ENCODE measurements at regions not wholly inside any gene's neighbourhood (a gene's known extent, or its start where the extent isn't known, plus 50 kb on each side); places are given as distances from the start of the nearest gene placed in this dataset.
"Not testable (repeated sequence)": the region's sequence is repeated elsewhere in the genome, so short reads cannot be mapped to it uniquely, and the experiment has no call there.

GRCh38 chr21:39000496-39000895 is 182.8 kb downstream of the PSMG1 start:
- DNase-seq (ENCODE audit: low read depth, low spot score) = no peak

DNA sequence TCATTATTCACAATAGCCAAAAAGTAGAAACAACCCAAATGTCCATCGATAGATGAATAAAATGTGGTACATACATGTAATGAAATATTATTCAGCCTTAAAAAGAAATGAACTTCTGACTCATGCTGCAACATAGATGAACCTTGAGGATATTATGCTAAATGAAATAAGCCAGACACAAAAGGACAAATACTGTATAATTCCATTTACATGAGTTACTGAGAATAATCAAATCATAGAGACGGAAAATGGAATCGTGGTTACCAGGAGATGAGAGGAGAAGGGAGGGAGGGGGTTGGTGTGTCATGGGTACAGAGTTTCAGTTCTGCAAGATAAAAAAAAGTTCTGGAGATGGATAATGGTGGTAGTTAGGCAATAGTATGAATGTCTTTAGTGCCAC is 184.1 kb downstream of the PSMG1 start:
- DNase-seq (ENCODE audit: low read depth, low spot score) = no peak

GRCh38 chr21:38998281-38998680 is 185.0 kb downstream of the PSMG1 start:
- DNase-seq (ENCODE audit: low read depth, low spot score) = not testable (repeated sequence)

- DNase-seq (ENCODE audit: low read depth, low spot score) = not testable (repeated sequence)
Observed at GRCh38 chr21:38997843-38998175, 185.4 kb downstream of the PSMG1 start.

DNA sequence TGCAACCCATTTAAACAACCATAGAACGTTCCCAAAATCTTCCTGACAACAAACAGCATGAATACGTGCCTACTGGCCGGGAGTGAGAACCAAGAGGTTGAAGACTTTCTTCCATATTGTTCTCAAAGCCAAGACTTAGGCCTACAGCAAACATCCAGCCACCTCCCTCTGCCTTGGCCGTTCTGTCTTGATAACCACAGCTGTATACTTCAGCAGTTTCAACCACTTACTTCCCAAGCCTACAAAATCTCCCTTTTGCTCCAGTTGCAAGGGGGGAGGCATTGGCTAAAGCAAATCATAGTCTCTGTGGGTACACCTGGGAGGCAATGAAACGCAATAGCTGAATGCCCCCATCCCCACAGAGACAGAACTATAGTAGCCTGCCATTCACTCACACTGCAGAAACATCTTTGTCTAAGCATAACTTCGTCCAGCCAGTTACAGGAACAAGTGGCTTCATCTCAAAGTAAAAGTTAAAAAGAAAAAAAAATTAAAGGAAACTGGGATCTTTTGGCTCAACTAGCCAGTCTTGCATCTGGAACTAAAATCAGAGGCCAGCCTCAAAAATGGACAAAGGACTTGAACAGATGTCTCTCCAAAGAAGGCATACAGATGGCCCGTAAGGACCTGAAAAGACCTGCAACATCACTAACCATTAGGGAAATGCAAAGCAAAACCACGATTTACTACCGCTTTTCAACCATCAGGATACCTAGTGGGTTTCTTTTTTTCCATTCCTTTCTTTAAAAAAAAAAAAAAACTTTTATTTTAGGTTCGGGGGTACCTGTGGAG is 186.0 kb downstream of the PSMG1 start:
- DNase-seq (ENCODE audit: low read depth, low spot score) = no peak

DNA sequence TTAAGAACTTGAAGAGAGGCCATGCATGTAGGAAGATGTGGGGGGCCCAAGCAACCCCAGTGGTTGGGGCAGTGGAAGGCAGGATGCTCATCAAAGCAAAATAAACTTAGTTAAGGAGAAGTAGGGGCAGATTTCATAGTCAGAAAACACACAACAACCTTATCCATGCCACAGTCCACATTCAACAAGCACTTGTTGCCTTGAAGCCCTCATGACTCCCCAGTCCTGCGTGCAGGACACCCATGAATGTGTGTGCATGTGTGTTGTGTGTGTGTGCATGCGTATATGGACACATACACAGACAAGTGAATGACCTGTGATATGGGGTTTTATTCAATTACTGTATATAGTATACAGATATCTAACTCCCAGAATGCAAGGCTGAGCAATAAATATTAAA is 186.9 kb downstream of the PSMG1 start:
- DNase-seq (ENCODE audit: low read depth, low spot score) = no peak

GRCh38 chr21:38995731-38996130 is 187.5 kb downstream of the PSMG1 start:
- DNase-seq (ENCODE audit: low read depth, low spot score) = no peak

GRCh38 chr21:38995071-38995669 is 188.1 kb downstream of the PSMG1 start:
- no peak for DNase-seq (ENCODE audit: low read depth, low spot score)

GRCh38 chr21:38994042-38994441 is 188.3 kb downstream of the ETS2 start:
- no peak for DNase-seq (ENCODE audit: low read depth, low spot score)

DNA sequence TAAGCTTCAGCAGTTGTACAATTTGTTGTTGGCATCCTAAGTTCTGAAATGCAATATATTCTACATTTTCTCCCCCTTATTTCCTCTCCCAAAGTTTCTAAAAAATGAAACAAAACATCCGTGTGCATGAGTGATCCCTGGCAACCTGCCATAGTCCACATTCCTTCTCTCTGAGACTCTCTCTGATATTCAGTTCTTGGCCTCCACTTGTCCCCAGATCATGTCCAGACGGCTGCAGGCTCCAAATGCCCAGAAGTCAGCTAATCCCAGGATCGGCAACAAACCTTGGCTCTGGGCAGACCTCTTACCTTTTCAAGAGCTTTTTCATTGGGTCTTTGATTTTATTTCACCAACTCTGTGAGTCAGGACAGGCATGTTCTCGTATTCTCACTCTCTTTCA is 187.8 kb downstream of the ETS2 start:
- DNase-seq (ENCODE audit: low read depth, low spot score) = no peak

- no peak for DNase-seq (ENCODE audit: low read depth, low spot score)
Observed at GRCh38 chr21:38992737-38993136, 187.0 kb downstream of the ETS2 start.

GRCh38 chr21:38990424-38990794 is 184.7 kb downstream of the ETS2 start:
- peak; percentile 83 for DNase-seq (ENCODE audit: low read depth, low spot score)

DNA sequence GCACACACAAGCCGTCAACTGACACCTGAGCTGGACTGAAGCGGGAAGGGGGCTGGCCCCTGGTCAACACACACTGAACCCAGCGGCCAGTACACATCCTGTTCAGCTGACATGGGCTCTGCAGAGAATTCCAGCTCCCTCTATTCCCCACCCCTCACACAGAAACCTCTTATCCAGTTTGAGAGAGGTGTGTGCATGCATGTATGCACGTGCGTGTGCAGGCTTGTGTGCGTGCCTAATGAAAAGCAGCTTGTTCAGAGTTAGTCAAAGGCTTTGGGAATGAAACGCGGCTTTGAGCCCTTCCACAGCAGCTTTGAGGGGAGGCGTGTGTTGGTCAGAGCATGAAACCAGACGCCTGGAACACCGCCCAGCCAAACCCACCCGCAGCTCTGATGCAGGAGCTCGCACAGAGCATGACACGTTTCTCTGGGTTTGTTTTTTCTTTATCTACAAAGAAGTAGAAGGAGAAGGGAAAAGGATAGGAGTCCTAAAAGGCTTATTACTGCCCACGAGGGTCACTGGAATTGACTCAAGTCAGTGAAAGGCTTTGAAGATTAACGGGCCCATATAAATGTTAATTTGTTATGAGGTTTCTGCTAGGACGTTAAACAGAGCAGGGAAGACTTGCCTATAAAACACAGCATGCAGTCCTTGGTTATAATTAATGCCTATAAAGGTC is 184.2 kb downstream of the ETS2 start:
- DNase-seq (ENCODE audit: low read depth, low spot score) = peak; percentile 71

- no peak for DNase-seq (ENCODE audit: low read depth, low spot score)
Observed at GRCh38 chr21:38989379-38989744, 183.6 kb downstream of the ETS2 start.

GRCh38 chr21:38988509-38989378 is 183.0 kb downstream of the ETS2 start:
- DNase-seq (ENCODE audit: low read depth, low spot score) = no peak

GRCh38 chr21:38987633-38988508 is 182.1 kb downstream of the ETS2 start:
- DNase-seq (ENCODE audit: low read depth, low spot score) = no peak

GRCh38 chr21:38986806-38987632 is 181.3 kb downstream of the ETS2 start:
- DNase-seq (ENCODE audit: low read depth, low spot score) = no peak

DNA sequence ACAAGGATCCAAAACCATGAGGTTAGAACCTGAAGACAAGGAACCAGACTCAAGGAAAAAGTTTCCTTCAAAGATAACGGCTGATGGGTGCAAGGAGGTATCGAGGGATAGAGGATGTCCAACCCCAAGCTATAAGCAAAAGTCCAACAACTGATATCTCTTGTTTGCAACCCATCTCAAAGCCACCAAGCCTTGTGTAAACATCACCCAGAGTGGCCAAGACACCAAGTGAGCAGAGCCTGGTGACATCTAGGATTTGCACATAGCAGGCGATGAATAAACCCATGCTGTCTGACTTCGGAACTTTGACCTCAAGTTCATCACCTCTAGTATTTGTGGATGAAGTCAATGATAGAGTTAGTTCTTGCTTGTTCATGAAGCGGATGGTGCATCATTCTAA is 180.7 kb downstream of the ETS2 start:
- no peak for DNase-seq (ENCODE audit: low read depth, low spot score)

- DNase-seq (ENCODE audit: low read depth, low spot score) = no peak
Observed at GRCh38 chr21:38985568-38986378, 180.0 kb downstream of the ETS2 start.
